HepG2 (cell line): ENCODE measurements at regions not wholly inside any gene's neighbourhood (a gene's known extent, or its start where the extent isn't known, plus 50 kb on each side); places are given as distances from the start of the nearest gene placed in this dataset.

Experiments
- ATAC-seq: fragments of 200-7000 bp; cut with Tn5 transposase; 3 replicates; pipeline ENCODE4 v1.9.1; 2020; ENCODE audit warnings: mild to moderate bottlenecking, moderate library complexity
- BruUV-seq: library from RNA; stranded (reverse); fragments of 400-500 nt; replicated peaks from 2 replicates; lab custom pipeline; 2021; lab: Mats Ljungman, UMichigan
- CTCF ChIA-PET: fragments of 300-600 bp; formaldehyde crosslinking; extraction: SDS; loops from one replicate; lab custom pipeline; 2021; ENCODE audit warnings: low total read pairs, inconsistent platforms, low intra/inter-chr PET ratio; lab: Yijun Ruan, JAX
- POLR2A ChIA-PET: fragments of 350-600 bp; sonication (Branson Sonifier 250); formaldehyde crosslinking; loops from one replicate; lab custom pipeline; 2020; ENCODE audit warnings: antibody characterized with exemption, inconsistent platforms; lab: Yijun Ruan, JAX
- DNase-seq: peaks from one replicate; pipeline ENCODE4 v3.0.0-alpha.2; 2015; ENCODE audit warnings: low spot score
- FAIRE-seq: peaks from 3 replicates; lab custom pipeline; 2011; peaks lifted over from hg19 to GRCh38; lab: Jason Lieb, UNC
- H2AFZ ChIP-seq: one replicate; pipeline ENCODE4 v1.6.1; 2011; ENCODE audit warnings: low read length, inconsistent platforms
- H3K27ac ChIP-seq: fragments of 300-600 bp; 3 replicates; pipeline ENCODE4 v1.8.0; 2011; ENCODE audit warnings: mixed run types, mild to moderate bottlenecking, mixed read lengths, low read length, inconsistent platforms; ENCODE audit not compliant: insufficient read depth; ENCODE audit errors: extremely low read length
- H3K27me3 ChIP-seq, 2 experiments: fragments of 200-600 bp in 1 of 2; 2 replicates in 1 of 2; 3 replicates in 1 of 2; pipeline versions ENCODE4 v1.6.0 to v1.8.0; 2011; ENCODE audit warnings: low read length in 2 of 2, mild to moderate bottlenecking in 2 of 2, moderate library complexity in 2 of 2, inconsistent platforms in 1 of 2; ENCODE audit not compliant: insufficient read depth in 2 of 2, control insufficient read depth in 1 of 2
- H3K36me3 ChIP-seq, 2 experiments: fragments of 200-600 bp in 1 of 2; replicated peaks in 1 of 2; 2 replicates in 1 of 2; 3 replicates in 1 of 2; pipeline versions ENCODE4 v1.5.1 to v1.8.0; 2011; ENCODE audit warnings: low read length in 2 of 2, inconsistent platforms in 1 of 2; ENCODE audit not compliant: insufficient read depth in 2 of 2, control insufficient read depth in 1 of 2
- H3K4me1 ChIP-seq: 2 replicates; pipeline ENCODE4 v1.5.1; 2012; ENCODE audit warnings: low read length, inconsistent platforms; ENCODE audit not compliant: insufficient read depth
- H3K4me2 ChIP-seq: 2 replicates; pipeline ENCODE4 v1.6.0; 2011; ENCODE audit warnings: low read depth, low read length, inconsistent platforms
- H3K4me3 ChIP-seq, 3 experiments: fragments of 200-600 bp in 1 of 3; sonication (generic), shearing (Covaris generic) in 1 of 3; replicated peaks in 1 of 3; 2 replicates each; pipeline ENCODE4 v1.5.1; 2011 to 2016; ENCODE audit warnings: low read length in 3 of 3, inconsistent platforms in 2 of 3, low read depth in 2 of 3, mild to moderate bottlenecking in 2 of 3, control low read depth in 1 of 3, mixed read lengths in 1 of 3; ENCODE audit not compliant: insufficient read depth in 1 of 3
- H3K79me2 ChIP-seq: one replicate; pipeline ENCODE4 v1.6.1; 2011; ENCODE audit warnings: low read length, inconsistent platforms; ENCODE audit not compliant: insufficient read depth
- H3K9ac ChIP-seq: 2 replicates; pipeline ENCODE4 v1.6.0; 2011; ENCODE audit warnings: mild to moderate bottlenecking, low read depth, low read length, inconsistent platforms; ENCODE audit not compliant: insufficient read depth
- H3K9me3 ChIP-seq: 2 replicates; pipeline ENCODE4 v1.5.1; 2012; ENCODE audit warnings: mild to moderate bottlenecking, low read length
- H4K20me1 ChIP-seq: 2 replicates; pipeline ENCODE4 v1.6.0; 2011; ENCODE audit warnings: inconsistent platforms, mild to moderate bottlenecking, low read length, moderate library complexity; ENCODE audit not compliant: insufficient read depth
- CBX1 ChIP-seq: IDR thresholded peaks from one replicate; pipeline ENCODE4 v1.6.1; 2016; ENCODE audit warnings: antibody characterized with exemption, low read depth
- CEBPG ChIP-seq: IDR thresholded peaks from 2 replicates; pipeline ENCODE4 v1.6.1; 2016
- DR1 ChIP-seq: sonication (generic); formaldehyde crosslinking; IDR thresholded peaks from 2 replicates; pipeline ENCODE4 v1.8.0; 2021; ENCODE audit warnings: mild to moderate bottlenecking, missing genetic modification reagents, inconsistent platforms
- ETV6 ChIP-seq: sonication (generic); formaldehyde crosslinking; conservative IDR thresholded peaks from 2 replicates; pipeline ENCODE4 v1.4.0; 2020; ENCODE audit warnings: missing genetic modification reagents
- FOXC1 ChIP-seq: sonication (generic); formaldehyde crosslinking; IDR thresholded peaks from 2 replicates; pipeline ENCODE4 v1.8.0; 2022; ENCODE audit warnings: mild to moderate bottlenecking, missing genetic modification reagents, borderline replicate concordance
- HIC2 ChIP-seq: sonication (generic); formaldehyde crosslinking; IDR thresholded peaks from 2 replicates; pipeline ENCODE4 v1.9.0; 2022; ENCODE audit warnings: low read depth, missing genetic modification reagents
- JDP2 ChIP-seq: sonication (generic); formaldehyde crosslinking; IDR thresholded peaks from 2 replicates; pipeline ENCODE4 v1.8.1; 2022; ENCODE audit warnings: missing genetic modification reagents, borderline replicate concordance
- KAT7 ChIP-seq: IDR thresholded peaks from 2 replicates; pipeline ENCODE4 v1.6.1; 2018; ENCODE audit warnings: borderline replicate concordance, missing compliant biosample characterization
- KDM2A ChIP-seq: sonication (generic); formaldehyde crosslinking; IDR thresholded peaks from 2 replicates; pipeline ENCODE4 v1.4.0; 2020; ENCODE audit warnings: low read depth, missing genetic modification reagents, borderline replicate concordance
- KMT2A ChIP-seq: sonication (generic); formaldehyde crosslinking; IDR thresholded peaks from 2 replicates; pipeline ENCODE4 v1.4.0; 2020; ENCODE audit warnings: missing genetic modification reagents
- MBNL3 ChIP-seq: fragments of 250-450 bp; sonication (Bioruptor Pico); conservative IDR thresholded peaks from 2 replicates; pipeline ENCODE4 v1.8.0; 2022; ENCODE audit warnings: mild to moderate bottlenecking, inconsistent platforms
- ZNF143 ChIP-seq: sonication (generic); formaldehyde crosslinking; IDR thresholded peaks from 2 replicates; pipeline ENCODE4 v1.4.0; 2020; ENCODE audit warnings: missing genetic modification reagents
- ZNF609 ChIP-seq: sonication (generic); formaldehyde crosslinking; IDR thresholded peaks from 2 replicates; pipeline ENCODE4 v1.4.0; 2020; ENCODE audit warnings: mild to moderate bottlenecking, missing genetic modification reagents, borderline replicate concordance
- in situ Hi-C: cut with HindIII; loops from 2 replicates; pipeline ENCODE4 v1.10.0; 2017; ENCODE audit warnings: low pct_unique_long_range_greater_than_20kb; ENCODE audit not compliant: extremely low pct_ligation_motif_present
- intact Hi-C: fragments of 100-400 bp; cut with micrococcal nuclease; formaldehyde crosslinking; loops from one replicate; pipeline ENCODE4 v1.10.0; 2022; ENCODE audit not compliant: unreplicated experiment

GRCh38 chrX:84873176-84873575 is 130.5 kb upstream of the APOOL start (continued):
- TF ChIP-seq ZNF609 (CRISPR knock-in tag) (no peak), KDM2A (CRISPR knock-in tag) (no peak), DR1 (CRISPR knock-in tag) (no peak), KMT2A (CRISPR knock-in tag) (no peak)
- TF ChIP-seq, all 625 proteins: peak for 0

- intact Hi-C loops, result no loop called here
- FAIRE-seq, result no peak
- POLR2A ChIA-PET, result no interaction called here
These were observed 126.8 kb upstream of the APOOL start for GRCh38 chrX:84876876-84877275.

More at GRCh38 chrX:84876876-84877275, 126.8 kb upstream of the APOOL start:
- Histone ChIP-seq H3K9ac (no peak overlapping the region), H4K20me1 (no peaks in the 10 kb centered on the region), H3K79me2 (no peaks in the 10 kb centered on the region), H3K4me2 (no peak overlapping the region), H2AFZ (no peak overlapping the region), H3K9me3 (no peaks in the 10 kb centered on the region), H3K36me3 (no peaks in the 10 kb centered on the region), H3K4me1 (no peaks in the 10 kb centered on the region), H3K27ac (no peak overlapping the region), H3K27me3 (no peaks in the 10 kb centered on the region), H3K4me3 (no peak overlapping the region)
- no TSS peak for BruUV-seq
- no peak for TF ChIP-seq JDP2 (CRISPR knock-in tag)
- no peak for TF ChIP-seq CEBPG (CRISPR knock-in tag)
- TF ChIP-seq FOXC1 (CRISPR knock-in tag), result no peak
- TF ChIP-seq ETV6, result no peak
- no peak for TF ChIP-seq HIC2 (CRISPR knock-in tag)
- TF ChIP-seq CBX1, result no peak
- no peak for TF ChIP-seq MBNL3 (CRISPR knock-in tag)
- TF ChIP-seq KAT7 (CRISPR knock-in tag), result no peak
- no peak for TF ChIP-seq ZNF143 (CRISPR knock-in tag)
- DNase-seq (no peak), ATAC-seq (no peak)
- CTCF ChIA-PET, result no interaction called here
- in situ Hi-C loops, result no loop called here
